ENCODE measurements at regions not wholly inside any gene's neighbourhood (a gene's known extent, or its start where the extent isn't known, plus 50 kb on each side); places are given as distances from the start of the nearest gene placed in this dataset.

- no peak overlapping the region for H3K4me3 ChIP-seq
- ATAC-seq = no peak
- H3K4me1 ChIP-seq = no peaks in the 10 kb centered on the region
- H3K9me3 ChIP-seq = no peaks in the 10 kb centered on the region
- TF ChIP-seq POLR2A (IDR thresholded peaks at IDR 0.05) = no peak
- no peak for TF ChIP-seq CTCF (IDR thresholded peaks at IDR 0.05)
- H3K27ac ChIP-seq = no peak overlapping the region
- DNase-seq = no peak
- H3K36me3 ChIP-seq = no peaks in the 10 kb centered on the region
- no peaks in the 10 kb centered on the region for H3K27me3 ChIP-seq
- 96 to 100% (median 98%) methylated on average over 1 of the region's 1 CpG for WGBS, 4 donors
- intact Hi-C loops (cut with DNase I) = no loop called here
Observed at GRCh38 chr12:91940322-91940721, 205.3 kb downstream of the BTG1 start.

- Histone ChIP-seq H3K4me3 (no peak overlapping the region), H3K4me1 (no peaks in the 10 kb centered on the region), H3K27ac (no peak overlapping the region), H3K36me3 (no peaks in the 10 kb centered on the region), H3K27me3 (no peaks in the 10 kb centered on the region), H3K9me3 (no peaks in the 10 kb centered on the region)
- ATAC-seq = no peak
- WGBS, 4 donors = 98 to 100% (median 98%) methylated on average over 1 of the region's 1 CpG
- intact Hi-C loops (cut with DNase I) = no loop called here
- TF ChIP-seq CTCF (IDR thresholded peaks at IDR 0.05) (no peak), POLR2A (IDR thresholded peaks at IDR 0.05) (no peak)
- DNase-seq = no peak
Observed at GRCh38 chr12:91937706-91938105, 207.9 kb downstream of the BTG1 start.

DNA sequence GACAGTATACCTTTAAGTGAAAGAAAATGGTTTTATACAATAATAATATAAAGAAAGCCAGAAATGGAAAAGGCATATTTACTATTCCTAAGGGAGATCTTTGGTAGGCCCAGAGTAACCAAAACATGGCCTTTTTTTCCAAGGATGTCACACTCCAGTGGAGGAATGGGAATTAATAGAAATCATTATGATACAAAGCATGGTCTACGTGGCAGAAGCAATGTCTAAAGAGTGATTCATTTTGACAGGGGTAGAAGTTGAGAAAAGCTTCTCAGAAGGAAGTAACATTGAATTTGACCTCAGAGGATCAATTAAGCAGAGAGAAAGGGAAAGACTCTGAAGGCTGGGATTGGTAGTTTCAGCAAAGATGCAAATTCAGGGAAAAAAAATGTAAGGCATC, 208.6 kb downstream of the BTG1 start:
- WGBS, 4 donors = 77 to 89% (median 86%) methylated on average over 1 of the region's 1 CpG
- intact Hi-C loops (cut with DNase I) = no loop called here

GRCh38 chr12:91935296-91935695, 210.3 kb downstream of the BTG1 start:
- WGBS, 4 donors = 82 to 97% (median 91%) methylated on average over 2 of the region's 2 CpGs

More for the DNA sequence above, 208.6 kb downstream of the BTG1 start:
- Histone ChIP-seq H3K4me1 (no peaks in the 10 kb centered on the region), H3K36me3 (no peaks in the 10 kb centered on the region), H3K27me3 (no peaks in the 10 kb centered on the region), H3K4me3 (no peak overlapping the region), H3K27ac (no peak overlapping the region), H3K9me3 (no peaks in the 10 kb centered on the region)
- ATAC-seq (no peak), DNase-seq (no peak)
- TF ChIP-seq CTCF (IDR thresholded peaks at IDR 0.05) (no peak), POLR2A (IDR thresholded peaks at IDR 0.05) (no peak)

More at GRCh38 chr12:91935296-91935695, 210.3 kb downstream of the BTG1 start:
- H3K4me1 ChIP-seq = peaks cover 0 to 10% (median 0%) of the 10 kb centered on the region in 12 donors
- ATAC-seq (no peak), DNase-seq (no peak)
- no peaks in the 10 kb centered on the region for H3K36me3 ChIP-seq
- no peak overlapping the region for H3K27ac ChIP-seq
- no peak for TF ChIP-seq POLR2A (IDR thresholded peaks at IDR 0.05)
- no peak for TF ChIP-seq CTCF (IDR thresholded peaks at IDR 0.05)
- no peak overlapping the region for H3K4me3 ChIP-seq
- intact Hi-C loops (cut with DNase I) = no loop called here
- no peaks in the 10 kb centered on the region for H3K27me3 ChIP-seq
- no peaks in the 10 kb centered on the region for H3K9me3 ChIP-seq

Data from heart left ventricle (tissue), 16 donors.